HG02610 (cell line): ENCODE measurements at regions not wholly inside any gene's neighbourhood (a gene's known extent, or its start where the extent isn't known, plus 50 kb on each side); places are given as distances from the start of the nearest gene placed in this dataset.
"Not testable (repeated sequence)": the region's sequence is repeated elsewhere in the genome, so short reads cannot be mapped to it uniquely, and the experiment has no call there.

Source experiments
- ATAC-seq: cut with Tn5 transposase; IDR thresholded peaks from one replicate; pipeline ENCODE4 v1.9.1; 2021; ENCODE audit warnings: mild to moderate bottlenecking, moderate library complexity; ENCODE audit not compliant: unreplicated experiment

- ATAC-seq = no peak
Observed at GRCh38 chr7:65317372-65317771, 56.3 kb upstream of the ZNF92 start.

GRCh38 chr7:65310761-65311160 lies 62.9 kb upstream of the ZNF92 start:
- no peak for ATAC-seq

- ATAC-seq = no peak
Observed at GRCh38 chr7:65308300-65308678, 65.4 kb upstream of the ZNF92 start.

GRCh38 chr7:65307651-65308299 lies 65.9 kb upstream of the ZNF92 start:
- ATAC-seq = peak; percentile 69

- ATAC-seq = no peak
Observed at GRCh38 chr7:65304175-65304574, 69.5 kb upstream of the ZNF92 start.

GRCh38 chr7:65302883-65303282 lies 70.8 kb upstream of the ZNF92 start:
- no peak for ATAC-seq

- ATAC-seq = no peak
Observed at GRCh38 chr7:65301007-65301406, 72.6 kb upstream of the ZNF92 start.

- ATAC-seq = no peak
Observed at GRCh38 chr7:65295409-65295808, 78.2 kb upstream of the ZNF92 start.

GRCh38 chr7:65290340-65290739 lies 83.3 kb upstream of the ZNF92 start:
- ATAC-seq = not testable (repeated sequence)

GRCh38 chr7:65287023-65287422 lies 86.6 kb upstream of the ZNF92 start:
- ATAC-seq = no peak

- ATAC-seq = no peak
Observed at GRCh38 chr7:65285906-65286864, 87.5 kb upstream of the ZNF92 start.

- not testable (repeated sequence) for ATAC-seq
Observed at GRCh38 chr7:65285241-65285640, 88.4 kb upstream of the ZNF92 start.

GRCh38 chr7:65279795-65280194 lies 93.9 kb upstream of the ZNF92 start:
- ATAC-seq = no peak

- no peak for ATAC-seq
Observed at GRCh38 chr7:65276822-65277221, 96.8 kb upstream of the ZNF92 start.

- not testable (repeated sequence) for ATAC-seq
Observed at GRCh38 chr7:65271502-65271901, 102.2 kb upstream of the ZNF92 start.

GRCh38 chr7:65269150-65269856 lies 104.4 kb upstream of the ZNF92 start:
- ATAC-seq = no peak

- no peak for ATAC-seq
Observed at GRCh38 chr7:65268782-65269149, 104.9 kb upstream of the ZNF92 start.

- ATAC-seq = no peak
Observed at GRCh38 chr7:65265933-65266519, 107.6 kb upstream of the ZNF92 start.

- ATAC-seq = no peak
Observed at GRCh38 chr7:65264258-65264657, 109.4 kb upstream of the ZNF92 start.

GRCh38 chr7:65260673-65261072 lies 113.0 kb upstream of the ZNF92 start:
- ATAC-seq = not testable (repeated sequence)

- ATAC-seq = not testable (repeated sequence)
Observed at GRCh38 chr7:65259864-65260525, 113.7 kb upstream of the ZNF92 start.
